ENCODE measurements at regions not wholly inside any gene's neighbourhood (a gene's known extent, or its start where the extent isn't known, plus 50 kb on each side); places are given as distances from the start of the nearest gene placed in this dataset.

DNA sequence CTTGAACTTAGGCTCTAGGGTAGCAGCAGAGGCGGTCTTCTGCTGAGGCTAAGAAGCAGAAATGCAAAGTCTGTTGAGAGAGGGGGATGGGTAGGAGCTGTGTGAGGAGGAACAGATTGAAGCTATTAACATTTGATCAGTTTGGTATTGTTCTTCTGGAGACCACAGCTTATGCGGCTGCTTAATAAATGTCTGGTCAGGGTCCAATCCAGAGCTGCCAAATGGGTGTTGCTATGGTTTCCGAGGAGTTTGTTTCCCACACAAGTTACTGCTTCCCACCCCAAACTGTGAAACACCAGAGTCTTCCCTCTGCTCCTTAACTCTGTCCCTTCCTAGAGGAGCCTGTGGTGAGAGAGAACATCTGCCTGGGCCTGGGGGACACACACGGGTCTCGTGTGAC lies 142.2 kb upstream of the KLF4 start:
- Histone ChIP-seq H4K8ac (ENCODE audit: low read length) (no peak overlapping the region), H4K91ac (ENCODE audit: low read length) (no peak overlapping the region), H2BK120ac (ENCODE audit: low read depth, low read length) (no peak overlapping the region), H3K36me3 (ENCODE audit: control insufficient read depth in 1 of 2, insufficient read depth in 2 of 2, low read depth in 1 of 2, low read length in 2 of 2) (no peaks in the 10 kb centered on the region), H2BK5ac (ENCODE audit: low read depth, low read length, poor library complexity, severe bottlenecking) (no peak overlapping the region), H3K23ac (ENCODE audit: low read length in 2 of 2) (no peak overlapping the region), H3K79me1 (replicated peaks; ENCODE audit: low read length, poor library complexity, severe bottlenecking) (no peaks in the 10 kb centered on the region), H2BK15ac (ENCODE audit: low read depth, poor library complexity, severe bottlenecking) (no peak overlapping the region), H3K4me2 (ENCODE audit: low read length, poor library complexity, severe bottlenecking) (no peak overlapping the region), H3K4me3 (ENCODE audit: insufficient read depth in 1 of 2, low read depth in 1 of 2, low read length in 2 of 2) (no peak overlapping the region), H3K9me3 (ENCODE audit: control insufficient read depth, low read length) (no peaks in the 10 kb centered on the region), H3K4ac (ENCODE audit: low read depth in 1 of 2, low read length in 2 of 2) (no peak overlapping the region), H3K27me3 (ENCODE audit: control insufficient read depth in 1 of 2, insufficient read depth in 1 of 2, low read length in 2 of 2) (peaks cover 0 to 3% of the 10 kb centered on the region in 2 experiments), H2AK5ac (ENCODE audit: low read length, severe bottlenecking) (no peak overlapping the region), H3K14ac (ENCODE audit: low read length in 2 of 2) (no peak overlapping the region), H3K9ac (ENCODE audit: low read length) (peak overlapping the region; percentile 37), H2BK12ac (ENCODE audit: low read length in 2 of 2) (no peak overlapping the region), H3K18ac (ENCODE audit: low read depth in 1 of 2, low read length in 2 of 2) (no peak overlapping the region), H3K4me1 (ENCODE audit: control insufficient read depth, insufficient read depth, low read depth, low read length) (no peaks in the 10 kb centered on the region), H2AFZ (ENCODE audit: low read depth, low read length) (no peak overlapping the region), H3K27ac (ENCODE audit: low read length, poor library complexity, severe bottlenecking) (no peak overlapping the region)
- WGBS, result 96% methylated on average over 5 of the region's 5 CpGs
- no peak for DNase-seq

DNA sequence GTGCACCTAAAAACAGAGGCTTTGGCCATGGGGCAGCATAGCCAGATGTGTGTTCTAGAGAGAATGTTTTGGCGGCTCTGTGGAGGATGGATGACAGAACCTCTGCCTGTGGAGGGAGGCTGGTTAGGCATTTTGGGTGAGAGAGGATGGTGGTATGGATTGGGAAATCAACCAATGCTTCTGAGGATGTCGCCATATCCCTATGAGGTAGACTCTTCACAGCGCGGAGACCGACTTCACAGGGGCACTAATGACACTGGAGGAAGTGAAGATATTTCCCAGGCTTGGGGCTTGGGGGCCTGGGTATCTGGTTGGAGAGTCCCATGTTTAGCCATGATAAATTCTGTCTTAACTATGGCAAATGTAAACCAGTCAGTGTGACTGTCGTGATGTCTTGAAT lies 140.6 kb upstream of the KLF4 start:
- H3K27ac ChIP-seq (ENCODE audit: low read length, poor library complexity, severe bottlenecking), result no peak overlapping the region
- no peak overlapping the region for H3K4me3 ChIP-seq (ENCODE audit: insufficient read depth in 1 of 2, low read depth in 1 of 2, low read length in 2 of 2)
- H3K79me1 ChIP-seq (replicated peaks; ENCODE audit: low read length, poor library complexity, severe bottlenecking), result no peaks in the 10 kb centered on the region
- H4K8ac ChIP-seq (ENCODE audit: low read length), result no peak overlapping the region
- H3K9me3 ChIP-seq (ENCODE audit: control insufficient read depth, low read length), result no peaks in the 10 kb centered on the region
- no peak overlapping the region for H3K18ac ChIP-seq (ENCODE audit: low read depth in 1 of 2, low read length in 2 of 2)
- H2BK5ac ChIP-seq (ENCODE audit: low read depth, low read length, poor library complexity, severe bottlenecking), result no peak overlapping the region
- no peak overlapping the region for H4K91ac ChIP-seq (ENCODE audit: low read length)
- no peak overlapping the region for H2AFZ ChIP-seq (ENCODE audit: low read depth, low read length)
- no peaks in the 10 kb centered on the region for H3K4me1 ChIP-seq (ENCODE audit: control insufficient read depth, insufficient read depth, low read depth, low read length)
- no peak overlapping the region for H3K4me2 ChIP-seq (ENCODE audit: low read length, poor library complexity, severe bottlenecking)
- H3K9ac ChIP-seq (ENCODE audit: low read length), result no peak overlapping the region
- H3K27me3 ChIP-seq (ENCODE audit: control insufficient read depth in 1 of 2, insufficient read depth in 1 of 2, low read length in 2 of 2), result peaks cover 0 to 3% of the 10 kb centered on the region in 2 experiments
- WGBS, result 98% methylated on average over 5 of the region's 6 CpGs
- no peak overlapping the region for H2BK12ac ChIP-seq (ENCODE audit: low read length in 2 of 2)
- no peak overlapping the region for H3K23ac ChIP-seq (ENCODE audit: low read length in 2 of 2)
- H3K14ac ChIP-seq (ENCODE audit: low read length in 2 of 2), result no peak overlapping the region
- no peak for DNase-seq
- no peaks in the 10 kb centered on the region for H3K36me3 ChIP-seq (ENCODE audit: control insufficient read depth in 1 of 2, insufficient read depth in 2 of 2, low read depth in 1 of 2, low read length in 2 of 2)
- H2BK15ac ChIP-seq (ENCODE audit: low read depth, poor library complexity, severe bottlenecking), result no peak overlapping the region
- H2AK5ac ChIP-seq (ENCODE audit: low read length, severe bottlenecking), result no peak overlapping the region
- no peak overlapping the region for H2BK120ac ChIP-seq (ENCODE audit: low read depth, low read length)
- H3K4ac ChIP-seq (ENCODE audit: low read depth in 1 of 2, low read length in 2 of 2), result no peak overlapping the region

DNA sequence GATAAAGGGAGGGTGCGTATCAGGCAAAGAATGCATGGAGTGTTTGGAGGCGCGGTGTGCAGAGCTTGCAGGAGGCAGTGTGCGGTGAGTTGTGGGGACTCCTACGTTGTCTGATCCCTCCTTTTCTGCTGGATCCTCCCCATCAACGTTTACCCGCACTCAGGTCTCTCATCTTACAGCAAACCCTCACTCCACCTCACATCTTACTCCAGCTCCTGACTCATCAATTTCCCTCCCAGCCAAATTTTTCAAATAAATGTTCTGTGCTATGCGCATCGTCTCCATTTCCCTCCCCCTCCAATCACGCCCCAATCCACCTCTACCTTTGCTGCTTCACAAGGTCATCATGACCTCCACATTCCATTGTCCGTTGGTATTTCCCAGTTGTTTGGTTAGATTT lies 138.9 kb upstream of the KLF4 start:
- no peak overlapping the region for H3K4me2 ChIP-seq (ENCODE audit: low read length, poor library complexity, severe bottlenecking)
- peak overlapping the region in 1 of 2 experiments; percentile 41 for H3K23ac ChIP-seq (ENCODE audit: low read length in 2 of 2)
- no peak overlapping the region for H2BK15ac ChIP-seq (ENCODE audit: low read depth, poor library complexity, severe bottlenecking)
- no peak overlapping the region for H2AK5ac ChIP-seq (ENCODE audit: low read length, severe bottlenecking)
- no peak overlapping the region for H2BK120ac ChIP-seq (ENCODE audit: low read depth, low read length)
- H3K14ac ChIP-seq (ENCODE audit: low read length in 2 of 2), result no peak overlapping the region
- H3K18ac ChIP-seq (ENCODE audit: low read depth in 1 of 2, low read length in 2 of 2), result no peak overlapping the region
- no peak overlapping the region for H2BK5ac ChIP-seq (ENCODE audit: low read depth, low read length, poor library complexity, severe bottlenecking)
- H2AFZ ChIP-seq (ENCODE audit: low read depth, low read length), result no peak overlapping the region
- H3K36me3 ChIP-seq (ENCODE audit: control insufficient read depth in 1 of 2, insufficient read depth in 2 of 2, low read depth in 1 of 2, low read length in 2 of 2), result no peaks in the 10 kb centered on the region
- H3K27ac ChIP-seq (ENCODE audit: low read length, poor library complexity, severe bottlenecking), result no peak overlapping the region
- no peak overlapping the region for H4K8ac ChIP-seq (ENCODE audit: low read length)
- H3K4ac ChIP-seq (ENCODE audit: low read depth in 1 of 2, low read length in 2 of 2), result no peak overlapping the region
- H3K4me1 ChIP-seq (ENCODE audit: control insufficient read depth, insufficient read depth, low read depth, low read length), result no peaks in the 10 kb centered on the region
- H4K91ac ChIP-seq (ENCODE audit: low read length), result no peak overlapping the region
- WGBS, result 88% methylated on average over 11 of the region's 11 CpGs
- H3K79me1 ChIP-seq (replicated peaks; ENCODE audit: low read length, poor library complexity, severe bottlenecking), result no peaks in the 10 kb centered on the region
- H3K4me3 ChIP-seq (ENCODE audit: insufficient read depth in 1 of 2, low read depth in 1 of 2, low read length in 2 of 2), result no peak overlapping the region
- no peak overlapping the region for H2BK12ac ChIP-seq (ENCODE audit: low read length in 2 of 2)
- DNase-seq, result no peak
- H3K9ac ChIP-seq (ENCODE audit: low read length), result no peak overlapping the region
- H3K9me3 ChIP-seq (ENCODE audit: control insufficient read depth, low read length), result no peaks in the 10 kb centered on the region
- H3K27me3 ChIP-seq (ENCODE audit: control insufficient read depth in 1 of 2, insufficient read depth in 1 of 2, low read length in 2 of 2), result peaks cover 0 to 3% of the 10 kb centered on the region in 2 experiments

DNA sequence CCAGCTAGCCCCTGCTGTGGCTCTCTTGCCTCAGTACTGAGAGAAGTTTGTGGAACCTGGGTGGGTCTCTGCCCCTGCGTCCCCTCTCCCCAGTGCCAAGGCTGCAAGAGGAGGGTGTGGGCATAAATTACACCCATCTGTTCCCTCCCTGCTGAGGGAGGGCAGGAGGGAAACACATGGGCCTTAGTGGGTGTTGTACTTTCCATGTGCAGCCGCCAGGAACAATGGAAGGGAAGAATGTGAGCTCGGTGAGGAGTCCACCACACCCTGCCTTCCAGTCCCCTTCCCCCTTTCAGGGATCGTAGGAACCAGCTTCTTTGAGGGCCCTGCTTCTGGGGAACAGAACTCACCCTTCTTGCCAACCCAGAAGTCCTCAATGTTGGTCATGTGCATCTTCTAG lies 138.2 kb upstream of the KLF4 start:
- H2AK5ac ChIP-seq (ENCODE audit: low read length, severe bottlenecking), result no peak overlapping the region

More for the DNA sequence above, 138.2 kb upstream of the KLF4 start:
- Histone ChIP-seq H2AFZ (ENCODE audit: low read depth, low read length) (no peak overlapping the region), H3K27ac (ENCODE audit: low read length, poor library complexity, severe bottlenecking) (no peak overlapping the region), H2BK15ac (ENCODE audit: low read depth, poor library complexity, severe bottlenecking) (no peak overlapping the region), H3K27me3 (ENCODE audit: control insufficient read depth in 1 of 2, insufficient read depth in 1 of 2, low read length in 2 of 2) (peaks cover 0 to 6% of the 10 kb centered on the region in 2 experiments), H3K9me3 (ENCODE audit: control insufficient read depth, low read length) (no peaks in the 10 kb centered on the region), H3K4me2 (ENCODE audit: low read length, poor library complexity, severe bottlenecking) (no peak overlapping the region), H2BK12ac (ENCODE audit: low read length in 2 of 2) (no peak overlapping the region), H2BK5ac (ENCODE audit: low read depth, low read length, poor library complexity, severe bottlenecking) (no peak overlapping the region), H3K4me1 (ENCODE audit: control insufficient read depth, insufficient read depth, low read depth, low read length) (no peaks in the 10 kb centered on the region), H4K8ac (ENCODE audit: low read length) (no peak overlapping the region), H3K36me3 (ENCODE audit: control insufficient read depth in 1 of 2, insufficient read depth in 2 of 2, low read depth in 1 of 2, low read length in 2 of 2) (no peaks in the 10 kb centered on the region), H3K79me1 (replicated peaks; ENCODE audit: low read length, poor library complexity, severe bottlenecking) (no peaks in the 10 kb centered on the region), H4K91ac (ENCODE audit: low read length) (no peak overlapping the region), H3K14ac (ENCODE audit: low read length in 2 of 2) (no peak overlapping the region), H3K23ac (ENCODE audit: low read length in 2 of 2) (no peak overlapping the region), H2BK120ac (ENCODE audit: low read depth, low read length) (no peak overlapping the region), H3K4me3 (ENCODE audit: insufficient read depth in 1 of 2, low read depth in 1 of 2, low read length in 2 of 2) (no peak overlapping the region), H3K18ac (ENCODE audit: low read depth in 1 of 2, low read length in 2 of 2) (no peak overlapping the region), H3K4ac (ENCODE audit: low read depth in 1 of 2, low read length in 2 of 2) (no peak overlapping the region), H3K9ac (ENCODE audit: low read length) (no peak overlapping the region)
- WGBS, result 100% methylated on average over 1 of the region's 4 CpGs
- no peak for DNase-seq
